NCI-H2196 treated with DMSO at 0.1 percent for 48 hours (cell line): ENCODE measurements at regions not wholly inside any gene's neighbourhood (a gene's known extent, or its start where the extent isn't known, plus 50 kb on each side); places are given as distances from the start of the nearest gene placed in this dataset.

Source experiments
- DNase-seq: peaks from one replicate; lab custom pipeline; 2025; ENCODE audit not compliant: unreplicated experiment; lab: John Stamatoyannopoulos, UW

GRCh38 chr4:180799798-180800197, 1443.4 kb upstream of the TENM3 start:
- DNase-seq = no peak

- no peak for DNase-seq
These were observed 1438.1 kb upstream of the TENM3 start for GRCh38 chr4:180805101-180805500.

GRCh38 chr4:180808862-180809261, 1434.3 kb upstream of the TENM3 start:
- DNase-seq = no peak

GRCh38 chr4:180809439-180809838, 1433.8 kb upstream of the TENM3 start:
- DNase-seq = no peak

- DNase-seq = no peak
These were observed 1432.6 kb upstream of the TENM3 start for GRCh38 chr4:180810581-180810980.

GRCh38 chr4:180811556-180811955, 1431.6 kb upstream of the TENM3 start:
- no peak for DNase-seq

- no peak for DNase-seq
These were observed 1430.4 kb upstream of the TENM3 start for GRCh38 chr4:180812783-180813182.

GRCh38 chr4:180814875-180815417, 1428.3 kb upstream of the TENM3 start:
- DNase-seq = no peak

GRCh38 chr4:180817529-180817928, 1425.7 kb upstream of the TENM3 start:
- no peak for DNase-seq

GRCh38 chr4:180823108-180823507, 1420.1 kb upstream of the TENM3 start:
- DNase-seq = no peak

- DNase-seq = no peak
These were observed 1415.8 kb upstream of the TENM3 start for GRCh38 chr4:180827232-180828009.

GRCh38 chr4:180828455-180829018, 1414.7 kb upstream of the TENM3 start:
- DNase-seq = peak; percentile 0

- DNase-seq = no peak
These were observed 1411.1 kb upstream of the TENM3 start for GRCh38 chr4:180832073-180832472.

- no peak for DNase-seq
These were observed 1403.1 kb upstream of the TENM3 start for GRCh38 chr4:180840142-180840541.

- DNase-seq = no peak
These were observed 1392.8 kb upstream of the TENM3 start for GRCh38 chr4:180850318-180850940.

GRCh38 chr4:180852738-180853137, 1390.5 kb upstream of the TENM3 start:
- DNase-seq = no peak

- no peak for DNase-seq
These were observed 1388.0 kb upstream of the TENM3 start for GRCh38 chr4:180855184-180855583.

- DNase-seq = no peak
These were observed 1383.0 kb upstream of the TENM3 start for GRCh38 chr4:180860089-180860720.

- no peak for DNase-seq
These were observed 1381.6 kb upstream of the TENM3 start for GRCh38 chr4:180861651-180862050.

GRCh38 chr4:180866933-180867643, 1376.1 kb upstream of the TENM3 start:
- DNase-seq = no peak

- no peak for DNase-seq
These were observed 1372.6 kb upstream of the TENM3 start for GRCh38 chr4:180870623-180871022.
